GM23338 (cell line): ENCODE measurements at regions not wholly inside any gene's neighbourhood (a gene's known extent, or its start where the extent isn't known, plus 50 kb on each side); places are given as distances from the start of the nearest gene placed in this dataset.

Experiments
- ATAC-seq: fragments of 200-7000 bp; cut with Tn5 transposase; 3 replicates; pipeline ENCODE4 v1.9.1; 2020
- DNase-seq: peaks from one replicate; pipeline ENCODE4 v3.0.0-alpha.2; 2015; ENCODE audit warnings: low spot score
- H2AFZ ChIP-seq: fragments of 200-600 bp; sonication (generic); 2 replicates; pipeline ENCODE4 v1.8.0; 2016; ENCODE audit warnings: antibody characterized with exemption, mild to moderate bottlenecking, moderate library complexity
- H3F3A ChIP-seq: fragments of 200-600 bp; sonication (generic); replicated peaks from 2 replicates; pipeline ENCODE4 v1.8.0; 2017; ENCODE audit warnings: antibody characterized with exemption, mixed run types, low read depth
- H3K27ac ChIP-seq: fragments of 200-600 bp; sonication (generic); 2 replicates; pipeline ENCODE4 v1.6.1; 2016; ENCODE audit warnings: low read depth
- H3K27me3 ChIP-seq: fragments of 200-600 bp; sonication (generic); 2 replicates; pipeline ENCODE4 v1.8.0; 2016; ENCODE audit warnings: mild to moderate bottlenecking, mixed run types, moderate library complexity; ENCODE audit not compliant: insufficient read depth
- H3K36me3 ChIP-seq: fragments of 200-600 bp; sonication (generic); 2 replicates; pipeline ENCODE4 v1.8.0; 2016; ENCODE audit warnings: mild to moderate bottlenecking; ENCODE audit not compliant: insufficient read depth
- H3K4me1 ChIP-seq: fragments of 200-600 bp; sonication (generic); 2 replicates; pipeline ENCODE4 v1.8.0; 2016; ENCODE audit warnings: mild to moderate bottlenecking, moderate library complexity; ENCODE audit not compliant: insufficient read depth
- H3K4me2 ChIP-seq: fragments of 200-600 bp; sonication (generic); 2 replicates; pipeline ENCODE4 v1.7.1; 2017; ENCODE audit warnings: mixed run types
- H3K4me3 ChIP-seq: fragments of 200-600 bp; sonication (generic); 2 replicates; pipeline ENCODE4 v1.6.1; 2016; ENCODE audit warnings: mixed run types
- H3K79me2 ChIP-seq: fragments of 200-600 bp; sonication (generic); replicated peaks from 2 replicates; pipeline ENCODE4 v1.8.0; 2017; ENCODE audit warnings: mild to moderate bottlenecking; ENCODE audit not compliant: insufficient read depth
- H3K9me2 ChIP-seq: fragments of 200-600 bp; sonication (generic); 2 replicates; pipeline ENCODE4 v1.8.0; 2017; ENCODE audit not compliant: insufficient read depth
- H4K20me1 ChIP-seq: fragments of 200-600 bp; sonication (generic); replicated peaks from 2 replicates; pipeline ENCODE4 v1.8.0; 2017; ENCODE audit warnings: mild to moderate bottlenecking; ENCODE audit not compliant: insufficient read depth
- H3K27ac Mint-ChIP-seq: 2 replicates; pipeline ENCODE4 v1.8.0; 2020; ENCODE audit warnings: inconsistent platforms, mild to moderate bottlenecking, moderate library complexity, mixed read lengths
- H3K27me3 Mint-ChIP-seq: 3 replicates; pipeline ENCODE4 v1.8.0; 2022; ENCODE audit warnings: low read depth, mild to moderate bottlenecking, moderate library complexity, mixed read lengths, inconsistent platforms; ENCODE audit not compliant: insufficient read depth, poor library complexity
- H3K36me3 Mint-ChIP-seq: 3 replicates; pipeline ENCODE4 v1.8.0; 2021; ENCODE audit warnings: low read depth, mild to moderate bottlenecking, inconsistent platforms, moderate library complexity, mixed read lengths
- H3K4me1 Mint-ChIP-seq: 3 replicates; pipeline ENCODE4 v1.8.0; 2020; ENCODE audit warnings: mild to moderate bottlenecking, inconsistent platforms, mixed read lengths
- H3K4me3 Mint-ChIP-seq: 3 replicates; pipeline ENCODE4 v1.8.0; 2021; ENCODE audit warnings: moderate library complexity, mild to moderate bottlenecking, inconsistent platforms, mixed read lengths
- H3K9me3 Mint-ChIP-seq: 3 replicates; pipeline ENCODE4 v1.8.0; 2020; ENCODE audit warnings: moderate library complexity, mild to moderate bottlenecking, inconsistent platforms, mixed read lengths
- CREB1 ChIP-seq: fragments of 250-450 bp; sonication (Bioruptor Pico); IDR thresholded peaks from 2 replicates; pipeline ENCODE4 v1.5.0; 2020; ENCODE audit warnings: low read depth, mild to moderate bottlenecking, moderate library complexity
- CTCF ChIP-seq, 2 experiments: fragments of 200-600 bp in 1 of 2; sonication (generic) in 1 of 2; conservative IDR thresholded peaks; 2 replicates each; pipeline versions ENCODE4 v1.5.1 to v1.6.1; 2016 to 2017; ENCODE audit warnings: antibody characterized with exemption in 2 of 2, low read depth in 2 of 2, mild to moderate bottlenecking in 2 of 2, moderate library complexity in 1 of 2
- EZH2 ChIP-seq: fragments of 200-600 bp; sonication (generic); IDR thresholded peaks from one replicate; pipeline ENCODE4 v1.8.0; 2017; ENCODE audit warnings: antibody characterized with exemption, mild to moderate bottlenecking, low read depth; ENCODE audit not compliant: unreplicated experiment
- EZH2phosphoT487 ChIP-seq: fragments of 200-600 bp; sonication (generic); IDR thresholded peaks from one replicate; pipeline ENCODE4 v1.8.1; 2018; ENCODE audit warnings: antibody characterized with exemption; ENCODE audit not compliant: unreplicated experiment
- JUNB ChIP-seq: IDR thresholded peaks from one replicate; pipeline ENCODE4 v1.6.1; 2016; ENCODE audit warnings: antibody characterized with exemption; ENCODE audit not compliant: unreplicated experiment
- NANOG ChIP-seq: IDR thresholded peaks from 2 replicates; pipeline ENCODE4 v1.6.1; 2016; ENCODE audit warnings: antibody characterized with exemption, borderline replicate concordance
- POLR2AphosphoS5 ChIP-seq: IDR thresholded peaks from 2 replicates; pipeline ENCODE4 v1.6.1; 2016; ENCODE audit warnings: antibody characterized with exemption, low read depth
- REST ChIP-seq: IDR thresholded peaks from one replicate; pipeline ENCODE4 v1.6.1; 2018; ENCODE audit warnings: antibody characterized with exemption; ENCODE audit not compliant: unreplicated experiment
- STAT1 ChIP-seq: IDR thresholded peaks from one replicate; pipeline ENCODE4 v1.6.1; 2016; ENCODE audit warnings: antibody characterized with exemption; ENCODE audit not compliant: unreplicated experiment
- ZNF114 ChIP-seq: fragments of 250-450 bp; sonication (Bioruptor Pico); IDR thresholded peaks from 2 replicates; pipeline ENCODE4 v1.5.0; 2020; ENCODE audit warnings: mild to moderate bottlenecking, moderate library complexity
- ZNF331 ChIP-seq: fragments of 250-450 bp; sonication (Bioruptor Pico); IDR thresholded peaks from 2 replicates; pipeline ENCODE4 v1.5.0; 2020; ENCODE audit warnings: low read depth, mild to moderate bottlenecking, moderate library complexity
- TF ChIP-seq, protein P1 (sequence below): fragments of 250-450 bp; sonication (Bioruptor Pico); IDR thresholded peaks from 2 replicates; pipeline ENCODE4 v1.5.0; 2020; ENCODE audit warnings: mild to moderate bottlenecking, moderate library complexity
- TF ChIP-seq, protein P2 (sequence below): IDR thresholded peaks from 2 replicates; pipeline ENCODE4 v1.6.1; 2016; ENCODE audit warnings: antibody characterized with exemption

DNA sequence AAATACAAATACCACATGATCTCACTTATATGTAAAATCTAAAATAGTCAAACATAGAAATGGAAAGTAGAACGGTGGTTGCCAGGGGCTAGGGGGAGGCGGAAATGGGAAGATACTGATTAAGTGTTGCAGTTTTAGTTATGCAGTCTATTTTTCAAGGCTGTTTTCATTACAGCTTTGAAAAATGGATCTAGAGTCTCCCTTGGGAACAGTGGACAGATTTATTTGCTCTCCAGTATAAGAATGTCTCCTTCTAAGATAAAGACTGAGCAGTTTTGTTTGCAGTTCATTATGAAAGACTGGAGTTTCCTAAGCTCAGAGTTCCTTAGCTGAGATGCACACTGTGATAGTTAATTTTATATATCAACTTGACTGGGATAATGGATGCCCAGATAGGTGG lies 202.5 kb downstream of the KLHL28 start:
- Mint-ChIP-seq H3K9me3 (no peaks in the 10 kb centered on the region), H3K4me1 (no peaks in the 10 kb centered on the region), H3K4me3 (no peak overlapping the region), H3K27ac (no peak overlapping the region), H3K36me3 (no peaks in the 10 kb centered on the region), H3K27me3 (no peaks in the 10 kb centered on the region)
- no peak for TF ChIP-seq ZNF114
- TF ChIP-seq EZH2phosphoT487: no peak
- no peak for TF ChIP-seq EZH2
- TF ChIP-seq ZNF331 (CRISPR knock-in tag): no peak
- TF ChIP-seq NANOG: no peak
- no peak for TF ChIP-seq STAT1
- no peak for TF ChIP-seq POLR2AphosphoS5
- TF ChIP-seq CREB1 (CRISPR knock-in tag): no peak
- no peak for TF ChIP-seq CTCF (conservative IDR thresholded peaks at IDR 0.05; ENCODE audit: low read depth in 2 of 2)
- no peak for TF ChIP-seq REST
- TF ChIP-seq, protein P1, sequence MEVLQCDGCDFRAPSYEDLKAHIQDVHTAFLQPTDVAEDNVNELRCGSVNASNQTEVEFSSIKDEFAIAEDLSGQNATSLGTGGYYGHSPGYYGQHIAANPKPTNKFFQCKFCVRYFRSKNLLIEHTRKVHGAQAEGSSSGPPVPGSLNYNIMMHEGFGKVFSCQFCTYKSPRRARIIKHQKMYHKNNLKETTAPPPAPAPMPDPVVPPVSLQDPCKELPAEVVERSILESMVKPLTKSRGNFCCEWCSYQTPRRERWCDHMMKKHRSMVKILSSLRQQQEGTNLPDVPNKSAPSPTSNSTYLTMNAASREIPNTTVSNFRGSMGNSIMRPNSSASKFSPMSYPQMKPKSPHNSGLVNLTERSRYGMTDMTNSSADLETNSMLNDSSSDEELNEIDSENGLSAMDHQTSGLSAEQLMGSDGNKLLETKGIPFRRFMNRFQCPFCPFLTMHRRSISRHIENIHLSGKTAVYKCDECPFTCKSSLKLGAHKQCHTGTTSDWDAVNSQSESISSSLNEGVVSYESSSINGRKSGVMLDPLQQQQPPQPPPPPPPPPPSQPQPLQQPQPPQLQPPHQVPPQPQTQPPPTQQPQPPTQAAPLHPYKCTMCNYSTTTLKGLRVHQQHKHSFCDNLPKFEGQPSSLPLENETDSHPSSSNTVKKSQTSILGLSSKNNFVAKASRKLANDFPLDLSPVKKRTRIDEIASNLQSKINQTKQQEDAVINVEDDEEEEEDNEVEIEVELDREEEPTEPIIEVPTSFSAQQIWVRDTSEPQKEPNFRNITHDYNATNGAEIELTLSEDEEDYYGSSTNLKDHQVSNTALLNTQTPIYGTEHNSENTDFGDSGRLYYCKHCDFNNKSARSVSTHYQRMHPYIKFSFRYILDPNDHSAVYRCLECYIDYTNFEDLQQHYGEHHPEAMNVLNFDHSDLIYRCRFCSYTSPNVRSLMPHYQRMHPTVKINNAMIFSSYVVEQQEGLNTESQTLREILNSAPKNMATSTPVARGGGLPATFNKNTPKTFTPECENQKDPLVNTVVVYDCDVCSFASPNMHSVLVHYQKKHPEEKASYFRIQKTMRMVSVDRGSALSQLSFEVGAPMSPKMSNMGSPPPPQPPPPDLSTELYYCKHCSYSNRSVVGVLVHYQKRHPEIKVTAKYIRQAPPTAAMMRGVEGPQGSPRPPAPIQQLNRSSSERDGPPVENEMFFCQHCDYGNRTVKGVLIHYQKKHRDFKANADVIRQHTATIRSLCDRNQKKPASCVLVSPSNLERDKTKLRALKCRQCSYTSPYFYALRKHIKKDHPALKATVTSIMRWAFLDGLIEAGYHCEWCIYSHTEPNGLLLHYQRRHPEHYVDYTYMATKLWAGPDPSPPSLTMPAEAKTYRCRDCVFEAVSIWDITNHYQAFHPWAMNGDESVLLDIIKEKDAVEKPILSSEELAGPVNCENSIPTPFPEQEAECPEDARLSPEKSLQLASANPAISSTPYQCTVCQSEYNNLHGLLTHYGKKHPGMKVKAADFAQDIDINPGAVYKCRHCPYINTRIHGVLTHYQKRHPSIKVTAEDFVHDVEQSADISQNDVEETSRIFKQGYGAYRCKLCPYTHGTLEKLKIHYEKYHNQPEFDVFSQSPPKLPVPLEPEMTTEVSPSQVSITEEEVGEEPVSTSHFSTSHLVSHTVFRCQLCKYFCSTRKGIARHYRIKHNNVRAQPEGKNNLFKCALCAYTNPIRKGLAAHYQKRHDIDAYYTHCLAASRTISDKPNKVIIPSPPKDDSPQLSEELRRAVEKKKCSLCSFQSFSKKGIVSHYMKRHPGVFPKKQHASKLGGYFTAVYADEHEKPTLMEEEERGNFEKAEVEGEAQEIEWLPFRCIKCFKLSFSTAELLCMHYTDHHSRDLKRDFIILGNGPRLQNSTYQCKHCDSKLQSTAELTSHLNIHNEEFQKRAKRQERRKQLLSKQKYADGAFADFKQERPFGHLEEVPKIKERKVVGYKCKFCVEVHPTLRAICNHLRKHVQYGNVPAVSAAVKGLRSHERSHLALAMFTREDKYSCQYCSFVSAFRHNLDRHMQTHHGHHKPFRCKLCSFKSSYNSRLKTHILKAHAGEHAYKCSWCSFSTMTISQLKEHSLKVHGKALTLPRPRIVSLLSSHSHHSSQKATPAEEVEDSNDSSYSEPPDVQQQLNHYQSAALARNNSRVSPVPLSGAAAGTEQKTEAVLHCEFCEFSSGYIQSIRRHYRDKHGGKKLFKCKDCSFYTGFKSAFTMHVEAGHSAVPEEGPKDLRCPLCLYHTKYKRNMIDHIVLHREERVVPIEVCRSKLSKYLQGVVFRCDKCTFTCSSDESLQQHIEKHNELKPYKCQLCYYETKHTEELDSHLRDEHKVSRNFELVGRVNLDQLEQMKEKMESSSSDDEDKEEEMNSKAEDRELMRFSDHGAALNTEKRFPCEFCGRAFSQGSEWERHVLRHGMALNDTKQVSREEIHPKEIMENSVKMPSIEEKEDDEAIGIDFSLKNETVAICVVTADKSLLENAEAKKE (CRISPR knock-in tag): no peak
- no peak for TF ChIP-seq JUNB
- TF ChIP-seq, protein P2, sequence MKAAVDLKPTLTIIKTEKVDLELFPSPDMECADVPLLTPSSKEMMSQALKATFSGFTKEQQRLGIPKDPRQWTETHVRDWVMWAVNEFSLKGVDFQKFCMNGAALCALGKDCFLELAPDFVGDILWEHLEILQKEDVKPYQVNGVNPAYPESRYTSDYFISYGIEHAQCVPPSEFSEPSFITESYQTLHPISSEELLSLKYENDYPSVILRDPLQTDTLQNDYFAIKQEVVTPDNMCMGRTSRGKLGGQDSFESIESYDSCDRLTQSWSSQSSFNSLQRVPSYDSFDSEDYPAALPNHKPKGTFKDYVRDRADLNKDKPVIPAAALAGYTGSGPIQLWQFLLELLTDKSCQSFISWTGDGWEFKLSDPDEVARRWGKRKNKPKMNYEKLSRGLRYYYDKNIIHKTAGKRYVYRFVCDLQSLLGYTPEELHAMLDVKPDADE: no peak
- no peak overlapping the region for H3K27ac ChIP-seq
- no peaks in the 10 kb centered on the region for H3F3A ChIP-seq
- DNase-seq (no peak), ATAC-seq (no peak)
- H3K4me1 ChIP-seq: no peaks in the 10 kb centered on the region
- H3K9me2 ChIP-seq: no peaks in the 10 kb centered on the region
- H3K27me3 ChIP-seq: no peaks in the 10 kb centered on the region
- H3K4me2 ChIP-seq: no peak overlapping the region
- H3K79me2 ChIP-seq: no peaks in the 10 kb centered on the region
- H3K4me3 ChIP-seq: no peak overlapping the region
- no peaks in the 10 kb centered on the region for H4K20me1 ChIP-seq
- no peaks in the 10 kb centered on the region for H3K36me3 ChIP-seq
- H2AFZ ChIP-seq: no peak overlapping the region
